Left forelimb (tissue), 1 donor: ENCODE measurements at regions not wholly inside any gene's neighbourhood (a gene's known extent, or its start where the extent isn't known, plus 50 kb on each side); places are given as distances from the start of the nearest gene placed in this dataset.

Source experiments
- DNase-seq: peaks from one replicate; pipeline ENCODE4 v3.0.0-alpha.2; 2018; ENCODE audit warnings: low spot score

DNA sequence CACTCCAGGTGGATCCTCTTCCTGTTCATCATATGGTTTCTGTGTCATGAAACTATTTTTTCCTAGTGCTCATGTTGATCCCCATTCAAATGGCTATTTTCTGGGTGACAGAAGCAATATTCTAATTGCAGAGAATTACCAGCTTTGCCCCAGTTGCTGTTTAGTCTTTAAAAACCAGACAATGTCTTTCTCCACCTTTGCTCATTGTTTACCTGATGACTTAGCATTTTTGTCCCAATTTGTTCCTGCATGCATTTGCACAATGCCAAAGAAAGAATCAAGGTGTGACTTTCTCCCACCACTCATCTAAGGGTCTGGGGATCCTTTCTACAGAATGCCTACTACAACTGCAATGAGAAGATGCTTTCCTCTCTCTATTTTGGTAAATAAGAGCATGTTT lies 439.9 kb upstream of the MAF start:
- no peak for DNase-seq

GRCh38 chr16:80039777-80040176 lies 439.2 kb upstream of the MAF start:
- no peak for DNase-seq

DNA sequence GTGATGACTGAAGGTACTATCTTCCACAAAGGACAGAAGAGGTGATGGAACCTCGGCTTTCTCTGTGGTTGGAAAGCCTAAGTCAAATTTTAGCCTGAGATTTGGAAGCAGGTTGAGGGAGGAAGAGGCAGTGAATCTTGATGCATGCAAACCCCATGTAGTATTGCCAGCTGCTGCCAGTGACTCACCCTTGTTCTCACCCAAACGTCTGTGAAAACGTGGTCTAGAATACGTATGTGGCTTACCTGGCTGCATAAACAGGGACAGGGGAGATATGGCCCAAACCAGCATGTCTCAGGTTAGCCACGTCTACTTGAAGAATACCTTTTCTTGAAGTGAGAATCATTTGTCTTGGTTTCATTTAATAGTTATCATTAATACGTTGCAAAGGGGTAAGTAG lies 438.0 kb upstream of the MAF start:
- no peak for DNase-seq

DNA sequence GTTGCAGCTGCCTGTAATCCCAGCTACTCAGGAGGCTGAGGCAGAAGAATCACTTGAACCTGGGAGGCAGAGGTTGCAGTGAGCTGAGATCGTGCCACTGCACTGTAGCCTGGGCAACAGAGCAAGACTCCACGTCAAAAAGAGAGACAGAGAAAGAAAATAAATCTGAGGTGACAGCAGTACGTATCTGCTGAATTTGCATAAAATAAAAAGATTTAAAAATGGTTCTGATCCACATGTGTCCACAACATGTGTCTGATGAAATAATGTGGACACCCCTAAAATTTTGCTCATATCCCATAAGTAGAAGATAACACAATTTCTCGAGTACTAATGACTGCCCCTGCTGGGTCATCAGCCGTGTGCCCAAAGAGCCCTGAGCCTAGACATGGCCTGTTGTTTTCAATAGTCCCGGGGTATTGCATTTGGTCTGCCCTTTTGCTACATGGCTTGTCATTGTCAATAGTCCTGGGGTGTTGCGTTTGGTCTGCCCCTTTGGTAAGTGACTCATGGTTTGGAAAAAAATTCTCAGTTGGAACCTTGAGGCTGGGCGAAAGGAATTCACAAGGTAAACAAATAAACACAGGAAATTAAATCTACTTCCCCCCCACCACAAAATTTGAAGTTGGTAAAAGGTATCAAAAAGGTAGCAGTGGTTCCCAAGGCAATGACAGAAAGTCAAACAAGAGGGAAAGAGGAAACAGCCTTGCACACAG lies 434.6 kb upstream of the MAF start:
- DNase-seq: no peak

GRCh38 chr16:80034469-80034826 lies 433.9 kb upstream of the MAF start:
- DNase-seq: no peak

- DNase-seq: no peak
Observed at GRCh38 chr16:80033783-80034468, 433.4 kb upstream of the MAF start.

DNA sequence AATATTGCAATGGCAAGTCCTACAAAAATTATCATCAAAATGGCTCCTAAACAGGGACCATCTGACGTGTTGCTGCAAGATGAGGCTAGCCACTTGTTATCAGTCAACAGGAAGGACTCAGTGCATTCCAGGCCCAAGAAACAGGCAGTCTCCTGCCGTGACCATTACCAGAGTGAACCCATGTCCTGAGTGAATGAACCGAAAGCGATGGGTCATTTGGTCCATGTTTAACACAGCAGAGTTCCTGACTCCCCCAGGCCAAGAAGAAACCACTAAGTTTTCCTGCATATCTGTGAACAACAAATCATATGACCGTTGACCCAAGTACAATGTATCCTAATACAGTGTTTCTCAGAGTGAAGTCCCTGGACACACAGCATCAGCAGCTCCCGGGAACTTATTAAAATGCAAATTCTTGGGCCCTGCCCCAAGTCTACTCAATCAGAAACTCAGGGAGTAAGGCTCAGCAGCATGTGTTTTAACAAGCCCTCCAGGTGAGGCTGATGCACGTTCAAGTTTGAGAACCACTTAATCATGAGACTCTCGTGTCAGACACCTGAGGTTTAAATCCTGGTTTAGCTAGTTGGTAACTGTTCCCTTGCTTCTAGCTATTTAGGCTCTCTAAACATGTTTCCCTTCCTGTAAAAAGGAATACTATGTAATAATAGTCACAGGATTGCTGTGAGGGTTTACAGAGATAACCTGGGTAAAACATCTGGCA lies 429.4 kb upstream of the MAF start:
- no peak for DNase-seq

DNA sequence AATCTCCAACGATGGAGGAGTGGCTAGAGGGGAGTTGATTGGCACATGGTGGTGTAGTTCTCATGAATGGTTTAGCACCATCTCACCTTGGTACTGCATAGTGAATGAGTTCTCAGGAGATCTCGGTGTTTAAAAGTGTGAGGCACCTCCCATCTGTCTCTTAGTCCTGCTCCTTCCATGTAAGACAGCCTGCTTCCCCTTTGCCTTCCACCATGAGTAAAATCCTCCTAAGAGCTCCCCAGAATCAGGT lies 428.8 kb upstream of the MAF start:
- DNase-seq: no peak

DNA sequence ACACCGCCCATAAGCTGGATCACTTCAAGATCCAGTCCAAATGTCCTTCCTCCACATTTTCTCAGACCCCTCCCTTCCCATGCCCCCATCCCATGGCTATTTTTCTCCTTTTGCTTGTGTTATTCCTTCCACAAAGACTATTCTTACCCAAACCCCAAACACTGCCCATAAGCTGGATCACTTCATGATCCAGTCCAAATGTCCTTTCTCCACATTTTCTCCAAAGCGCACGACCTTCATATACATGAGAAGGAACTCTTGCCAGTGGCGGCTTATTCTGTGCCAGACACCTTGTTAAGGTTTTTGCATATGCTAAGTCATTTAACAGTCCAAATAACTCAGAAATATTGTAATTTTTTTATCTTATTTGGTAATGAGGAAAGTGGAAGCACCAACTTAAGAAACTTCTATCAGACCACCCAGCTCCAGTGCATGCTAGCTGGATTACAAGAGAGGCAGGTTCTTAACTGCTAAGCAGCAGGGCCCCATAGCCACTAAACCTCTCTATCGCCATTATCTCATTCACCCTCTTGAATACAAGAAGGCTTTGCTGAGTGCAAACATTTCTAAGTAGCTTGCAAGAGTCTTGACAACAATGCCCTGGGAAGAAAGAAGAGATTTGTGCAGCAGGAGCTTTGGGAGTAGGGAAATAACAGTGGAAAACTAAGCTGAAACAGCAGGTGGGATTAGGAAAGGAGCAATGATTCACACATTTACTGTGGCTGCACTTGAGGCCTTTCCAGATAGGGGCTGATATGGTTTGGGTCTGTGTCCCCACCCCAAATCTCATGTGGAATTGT lies 428.2 kb upstream of the MAF start:
- DNase-seq: no peak

GRCh38 chr16:80027007-80027965 lies 426.7 kb upstream of the MAF start:
- no peak for DNase-seq

- DNase-seq: no peak
Observed at GRCh38 chr16:80025236-80025635, 424.7 kb upstream of the MAF start.

- no peak for DNase-seq
Observed at GRCh38 chr16:80024443-80024842, 423.9 kb upstream of the MAF start.

GRCh38 chr16:80023865-80024264 lies 423.3 kb upstream of the MAF start:
- no peak for DNase-seq

DNA sequence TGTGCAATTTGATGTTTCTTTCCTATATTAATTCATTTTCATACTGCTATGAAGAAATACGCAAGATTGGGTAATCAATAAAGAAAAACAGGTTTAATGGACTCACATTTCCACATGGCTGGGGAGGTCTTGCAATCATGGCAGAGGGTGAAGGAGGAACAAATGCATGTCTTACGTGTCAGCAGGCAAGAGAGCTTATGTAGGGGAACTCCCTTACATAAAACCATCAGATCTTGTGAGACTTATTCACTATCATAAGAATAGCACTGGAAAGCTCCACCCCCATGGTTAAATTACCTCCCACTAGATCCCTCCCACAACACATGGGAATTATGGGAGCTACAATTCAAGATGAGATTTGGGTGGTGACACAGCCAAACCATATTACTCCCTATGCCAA lies 418.9 kb upstream of the MAF start:
- DNase-seq: no peak

GRCh38 chr16:80018466-80018865 lies 417.9 kb upstream of the MAF start:
- DNase-seq: no peak

GRCh38 chr16:80016731-80017326 lies 416.3 kb upstream of the MAF start:
- no peak for DNase-seq

DNA sequence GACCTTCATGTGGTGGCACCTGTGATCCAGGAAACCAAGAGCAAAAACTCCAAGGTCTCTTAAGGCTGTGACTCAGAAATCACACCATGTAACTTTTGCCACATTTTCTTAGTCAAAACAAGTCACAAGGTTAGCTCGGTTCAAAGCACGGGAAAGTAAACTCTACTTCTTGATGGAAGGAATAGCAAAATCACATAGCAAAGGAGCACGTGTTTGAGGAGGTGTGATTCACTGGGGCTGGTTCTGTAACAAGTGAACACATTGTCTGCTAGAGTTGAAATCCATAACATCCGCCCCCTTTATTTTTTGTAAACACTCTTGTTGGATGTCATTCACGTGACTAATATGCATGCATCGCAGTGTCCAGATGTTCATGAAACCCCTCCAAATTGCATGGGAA lies 415.0 kb upstream of the MAF start:
- DNase-seq: no peak

GRCh38 chr16:80014241-80014939 lies 413.9 kb upstream of the MAF start:
- DNase-seq: no peak

GRCh38 chr16:80012586-80012985 lies 412.0 kb upstream of the MAF start:
- no peak for DNase-seq

- no peak for DNase-seq
Observed at GRCh38 chr16:80009971-80010659, 409.6 kb upstream of the MAF start.
